EL (cell line): ENCODE measurements at regions not wholly inside any gene's neighbourhood (a gene's known extent, or its start where the extent isn't known, plus 50 kb on each side); places are given as distances from the start of the nearest gene placed in this dataset.
A peak's percentile ranks its signal among the peaks of the same experiment; 100 is the strongest.
"Not testable (repeated sequence)": the region's sequence is repeated elsewhere in the genome, so short reads cannot be mapped to it uniquely, and the experiment has no call there.

Source experiments
- DNase-seq: peaks from one replicate; pipeline ENCODE4 v3.0.0-alpha.2; 2016

DNA sequence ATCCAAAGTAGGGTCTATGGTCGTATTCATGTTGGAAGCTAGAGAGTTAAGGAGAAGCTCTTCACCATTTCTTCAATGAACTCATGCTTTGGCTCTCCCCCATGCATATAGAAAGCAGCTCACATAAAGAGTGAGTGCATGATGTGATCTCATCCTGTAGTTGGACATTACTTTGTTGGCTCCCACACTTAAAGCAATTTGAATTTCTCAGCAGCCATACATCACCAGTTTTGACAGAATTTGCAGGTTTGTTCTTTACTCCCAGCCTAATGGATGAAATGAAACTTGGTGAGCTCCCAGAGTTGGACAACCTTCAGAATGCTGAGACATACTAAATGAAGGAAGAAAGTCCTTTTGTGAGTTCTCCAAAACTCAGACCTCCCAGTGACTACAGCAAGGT lies 613.5 kb downstream of the IQCM start:
- DNase-seq, result no peak

DNA sequence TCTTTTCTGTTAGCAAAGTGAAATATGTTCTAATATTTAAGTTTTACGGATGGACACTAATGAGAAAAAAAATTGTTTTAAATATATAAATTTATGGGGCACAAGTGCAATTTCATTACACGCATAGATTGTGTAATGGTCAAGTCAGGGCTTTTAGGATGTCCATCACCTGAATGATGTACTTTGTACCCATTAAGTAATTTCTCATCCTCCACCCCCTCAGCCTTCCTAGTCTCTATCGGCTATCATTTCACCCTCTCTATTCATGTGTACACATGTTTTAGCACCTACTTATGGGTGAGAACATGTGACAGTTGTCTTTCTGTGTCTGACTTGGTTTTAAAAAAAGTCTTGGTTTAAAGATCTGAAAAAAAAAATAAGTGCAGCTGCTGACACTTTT lies 616.0 kb downstream of the IQCM start:
- DNase-seq, result no peak

DNA sequence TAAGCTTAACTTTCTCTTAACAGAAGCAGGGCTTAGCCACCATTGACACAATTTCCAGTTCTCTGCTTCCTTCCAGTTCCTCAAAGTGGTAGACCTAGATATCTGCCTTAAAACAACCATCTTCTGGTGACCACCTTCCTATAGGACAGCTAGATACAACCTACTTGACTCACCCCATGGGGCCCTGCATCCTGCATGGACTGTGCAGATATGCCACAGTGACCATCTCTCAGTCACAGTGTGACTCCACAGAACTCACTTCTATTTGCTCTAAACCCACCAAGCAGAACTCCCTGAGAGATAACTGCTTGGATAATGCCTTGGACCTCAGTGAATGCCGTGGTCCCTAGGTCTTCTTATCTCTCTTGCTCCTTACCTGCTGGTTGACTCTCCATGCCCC lies 621.6 kb downstream of the IQCM start:
- DNase-seq, result no peak

DNA sequence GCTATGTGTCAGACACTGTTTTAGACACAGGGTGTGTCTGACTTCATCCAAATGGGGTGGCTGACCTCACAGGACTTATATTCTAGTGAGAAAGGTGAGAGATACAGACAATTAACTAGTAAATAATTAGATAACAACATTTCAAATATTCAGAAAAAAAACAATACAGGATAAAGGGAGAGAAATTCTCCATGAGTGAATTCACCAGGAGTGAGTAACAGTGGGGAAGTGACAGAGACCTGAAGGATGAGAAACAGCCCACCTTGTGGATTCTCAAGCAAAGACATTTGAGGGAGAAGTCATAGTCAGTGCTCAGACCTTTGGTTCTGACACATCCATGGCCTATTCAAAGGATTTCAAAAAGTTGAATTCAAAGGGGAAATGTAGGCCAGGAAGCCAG lies 627.9 kb downstream of the IQCM start:
- no peak for DNase-seq

DNA sequence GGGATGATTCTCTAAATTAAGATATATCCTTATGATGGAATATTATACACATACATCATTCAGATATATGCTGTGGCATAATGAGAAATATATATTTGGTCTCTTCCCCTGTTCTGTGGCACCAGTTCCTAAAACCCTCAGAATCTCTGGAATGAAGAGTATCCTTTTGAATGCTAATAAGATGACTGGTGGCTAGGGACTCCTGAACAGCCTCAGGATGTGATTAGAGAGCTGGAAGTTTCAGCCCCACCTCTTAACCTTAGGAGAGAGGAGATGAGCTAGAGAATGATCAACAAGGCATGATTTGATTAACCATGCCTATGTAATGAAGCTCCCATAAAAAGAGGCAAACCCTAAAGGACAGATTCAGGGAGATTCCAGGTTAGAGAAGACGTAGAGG lies 632.0 kb downstream of the IQCM start:
- no peak for DNase-seq

DNA sequence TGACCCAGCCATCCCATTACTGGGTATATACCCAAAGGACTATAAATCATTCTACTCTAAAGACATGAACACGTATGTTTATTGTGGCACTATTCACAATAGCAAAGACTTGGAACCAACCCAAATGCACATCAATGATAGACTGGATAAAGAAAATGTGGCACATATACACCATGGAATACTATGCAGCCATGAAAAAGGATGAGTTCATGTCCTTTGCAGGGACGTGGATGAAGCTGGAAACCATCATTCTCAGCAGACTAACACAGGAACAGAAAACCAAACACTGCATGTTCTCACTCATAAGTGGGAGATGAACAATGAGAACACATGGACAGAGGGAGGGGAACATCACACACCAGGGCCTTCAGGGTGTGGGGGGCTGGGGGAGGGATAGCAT lies 634.2 kb downstream of the IQCM start:
- not testable (repeated sequence) for DNase-seq

DNA sequence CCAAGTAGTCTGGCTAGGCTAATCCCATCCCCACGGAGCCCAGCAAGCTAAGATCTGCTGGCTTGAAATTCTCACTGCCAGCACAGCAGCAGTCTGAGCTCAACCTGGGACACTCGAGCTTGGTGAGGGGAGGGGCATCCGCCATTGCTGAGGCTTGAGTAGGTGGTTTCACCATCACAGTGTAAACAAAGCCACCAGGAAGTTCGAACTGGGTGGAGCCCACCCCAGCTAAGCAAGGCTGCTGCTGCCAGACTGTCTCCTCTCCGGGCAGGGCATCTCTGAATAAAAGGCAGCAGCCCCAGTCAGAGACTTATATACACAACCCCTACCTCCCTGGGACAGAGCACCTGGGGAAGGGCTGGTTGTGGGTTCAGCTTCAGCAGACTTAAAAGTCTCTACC lies 639.6 kb downstream of the IQCM start:
- DNase-seq, result no peak

DNA sequence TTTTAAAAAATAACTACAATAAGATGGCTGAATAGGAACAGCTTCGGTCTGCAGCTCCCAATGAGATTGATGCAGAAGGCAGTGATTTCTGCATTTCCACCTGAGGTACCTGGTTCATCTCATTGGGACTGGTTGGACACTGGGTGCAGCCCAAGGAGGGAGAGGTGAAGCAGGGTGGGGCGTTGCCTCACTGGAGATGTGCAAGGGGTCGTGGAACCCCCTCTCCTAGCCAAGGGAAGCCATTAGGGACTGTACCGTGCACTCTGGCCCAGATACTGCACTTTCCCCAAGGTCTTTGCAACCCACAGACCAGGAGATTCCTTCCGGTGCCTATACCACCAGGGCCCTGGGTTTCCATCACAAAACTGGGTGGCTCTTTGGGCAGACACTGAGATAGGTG lies 640.1 kb downstream of the IQCM start:
- no peak for DNase-seq

DNA sequence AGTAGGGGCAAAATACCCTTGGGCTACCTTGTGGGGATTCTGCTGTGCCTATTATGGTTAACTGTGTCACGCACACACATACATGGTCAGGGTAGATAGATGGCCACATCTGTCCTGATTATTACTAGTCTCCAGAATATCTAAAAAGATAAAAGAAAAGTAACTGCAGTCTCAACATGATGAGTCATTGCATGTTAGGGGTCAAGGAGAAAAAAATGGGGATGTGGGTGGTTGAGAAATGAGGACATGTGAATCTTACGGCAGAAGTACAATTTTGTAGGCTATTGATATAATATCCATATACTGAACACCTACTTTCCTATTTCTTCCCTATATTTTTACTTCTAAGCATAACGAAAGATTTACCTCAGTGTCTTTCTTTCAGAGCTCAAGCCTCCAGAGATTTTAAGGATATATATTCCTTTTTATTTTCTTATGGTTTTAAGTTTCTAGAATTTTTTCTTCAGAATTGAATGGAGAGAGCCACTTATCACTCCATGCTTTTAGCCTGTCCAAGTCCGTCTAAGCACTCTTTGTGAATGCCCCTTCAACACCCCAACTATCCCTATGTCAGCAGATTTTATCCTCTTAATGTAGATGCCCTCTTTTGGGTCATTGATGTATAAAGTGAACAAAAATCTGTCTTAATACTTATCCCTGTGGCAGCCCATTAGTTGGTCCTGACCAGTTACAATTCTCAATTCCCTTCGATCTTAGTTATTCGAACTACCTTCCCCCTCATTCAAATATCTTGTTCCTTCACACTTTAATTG lies 642.2 kb downstream of the IQCM start:
- DNase-seq, result no peak

DNA sequence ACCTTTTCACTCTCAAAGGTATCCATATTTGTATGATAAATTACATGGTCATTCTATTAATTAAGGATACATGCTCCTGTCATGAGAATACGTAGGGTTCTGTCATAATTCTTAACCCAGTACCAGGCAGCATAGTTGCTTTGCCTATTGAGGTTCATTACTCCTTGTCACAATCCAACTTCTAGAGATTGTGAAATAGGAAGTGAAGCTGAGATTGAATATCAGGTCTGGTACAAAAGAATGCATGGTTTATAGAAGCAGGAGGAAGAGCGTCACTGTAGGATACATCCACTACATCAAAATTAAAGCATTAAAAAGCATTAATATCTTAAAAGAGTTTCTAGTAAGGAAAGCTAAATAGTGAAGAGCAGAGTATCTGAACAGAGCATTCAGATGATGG lies 647.0 kb downstream of the IQCM start:
- no peak for DNase-seq

DNA sequence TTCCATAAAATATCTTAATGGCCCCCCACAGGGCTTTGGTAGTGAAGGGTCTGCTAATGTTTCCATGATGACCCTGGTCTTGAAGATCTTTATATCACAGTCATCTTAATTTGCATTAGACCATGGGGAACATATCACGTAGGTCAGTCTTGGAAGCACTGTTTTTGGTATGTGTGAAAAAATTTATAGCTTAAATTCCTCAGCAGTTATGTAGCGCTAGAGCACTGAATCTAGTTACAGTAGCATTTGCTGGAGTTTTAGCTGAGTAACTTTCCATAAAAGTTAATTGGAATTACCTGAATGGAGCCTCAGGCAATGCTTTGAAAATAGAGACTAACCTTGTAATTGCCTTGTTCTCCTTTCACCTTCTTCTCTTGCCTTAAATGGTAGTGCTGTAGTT lies 648.8 kb downstream of the IQCM start:
- DNase-seq, result peak; percentile 50

DNA sequence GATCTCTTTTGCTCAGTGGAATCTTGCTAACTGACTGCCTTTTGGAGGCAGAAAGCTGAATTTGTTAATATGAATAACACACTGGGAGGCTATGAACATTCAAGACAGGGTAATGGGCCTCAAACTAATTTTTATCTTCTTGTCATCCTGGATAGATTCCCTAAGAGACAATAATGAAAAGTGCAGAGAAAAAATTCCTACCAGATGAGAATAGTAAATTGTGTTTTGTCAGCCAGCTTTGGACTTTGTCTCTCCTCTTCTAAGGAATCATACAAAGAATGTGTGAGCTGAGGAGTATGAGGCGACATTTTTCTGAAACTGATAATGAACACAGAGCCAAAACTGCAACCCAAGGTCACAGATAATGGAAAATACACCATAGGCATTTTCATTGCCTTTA lies 649.3 kb downstream of the IQCM start:
- DNase-seq, result no peak

DNA sequence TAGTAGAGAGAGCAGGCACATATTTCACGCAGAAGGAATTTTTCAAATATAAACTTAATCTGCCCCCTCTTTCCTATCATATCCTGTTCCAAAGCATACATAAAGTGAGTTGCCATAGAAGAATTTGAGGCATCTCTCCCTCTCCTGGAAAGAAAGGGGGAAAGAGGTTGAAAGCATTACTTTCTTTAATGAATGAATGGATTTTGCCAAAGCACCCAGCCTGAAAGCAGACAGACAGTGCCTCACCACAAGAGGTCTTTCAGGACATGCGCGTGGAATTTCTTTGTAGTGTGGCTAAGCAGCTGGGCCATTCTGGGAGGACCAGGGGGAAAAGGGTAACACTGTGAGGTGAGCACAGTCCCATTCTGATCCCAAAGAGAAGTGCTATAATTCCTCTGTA lies 651.4 kb downstream of the IQCM start:
- peak; percentile 84 for DNase-seq

DNA sequence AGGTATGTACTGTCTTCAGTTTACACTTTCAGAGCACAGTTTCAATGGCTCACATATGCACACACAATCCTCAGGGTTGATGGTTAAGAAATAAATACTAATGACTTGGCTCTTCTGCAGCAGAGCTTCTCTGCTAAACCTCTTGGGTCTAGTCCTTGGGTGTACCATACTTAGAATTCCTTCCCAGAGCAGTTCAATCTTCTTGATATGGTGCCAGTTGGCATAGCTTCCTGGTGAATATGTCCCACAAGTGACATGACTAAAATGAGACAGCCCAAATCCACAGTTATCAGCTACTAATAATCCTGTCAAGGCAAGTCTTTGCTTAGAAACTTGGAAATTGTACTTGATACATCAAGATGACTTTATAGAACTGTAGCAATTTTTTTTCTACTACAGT lies 654.4 kb downstream of the IQCM start:
- DNase-seq, result peak; percentile 80

DNA sequence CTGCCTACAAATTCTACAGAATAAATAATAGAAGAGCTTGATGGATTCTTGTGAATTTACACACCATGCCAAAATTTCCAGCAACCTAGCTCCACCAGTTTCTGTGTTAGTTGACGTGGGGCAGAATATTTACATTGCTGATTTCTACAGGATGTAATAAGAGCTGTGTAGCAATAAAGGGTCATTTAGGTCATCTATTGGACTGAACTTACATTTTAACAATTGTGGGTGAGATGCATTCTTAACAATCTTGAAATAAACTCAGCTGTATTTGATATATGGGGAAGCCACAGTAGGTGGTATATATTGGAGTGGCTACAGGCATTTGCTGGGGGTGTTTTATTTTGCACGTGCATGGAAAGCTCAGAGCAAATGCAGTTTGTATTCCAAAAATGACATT lies 655.3 kb downstream of the IQCM start:
- no peak for DNase-seq

DNA sequence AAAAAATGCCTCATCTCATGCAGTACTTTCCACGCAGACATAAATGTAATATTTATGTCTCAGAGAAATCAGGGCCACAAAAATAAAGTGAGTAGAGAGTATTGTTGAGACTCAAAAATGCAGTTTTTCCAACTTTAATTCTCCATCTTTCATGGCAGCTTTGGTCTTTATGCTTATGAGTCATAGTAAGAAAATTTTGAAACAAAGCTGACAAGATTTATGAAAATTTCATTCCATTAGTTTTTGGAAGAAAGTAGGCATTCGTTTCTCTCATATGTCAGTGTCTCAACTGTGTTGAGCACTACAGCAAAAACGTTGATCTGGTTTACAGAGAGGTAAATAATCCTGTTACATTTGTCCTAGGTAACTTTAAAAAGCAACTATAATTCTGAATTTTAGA lies 656.8 kb downstream of the IQCM start:
- no peak for DNase-seq

DNA sequence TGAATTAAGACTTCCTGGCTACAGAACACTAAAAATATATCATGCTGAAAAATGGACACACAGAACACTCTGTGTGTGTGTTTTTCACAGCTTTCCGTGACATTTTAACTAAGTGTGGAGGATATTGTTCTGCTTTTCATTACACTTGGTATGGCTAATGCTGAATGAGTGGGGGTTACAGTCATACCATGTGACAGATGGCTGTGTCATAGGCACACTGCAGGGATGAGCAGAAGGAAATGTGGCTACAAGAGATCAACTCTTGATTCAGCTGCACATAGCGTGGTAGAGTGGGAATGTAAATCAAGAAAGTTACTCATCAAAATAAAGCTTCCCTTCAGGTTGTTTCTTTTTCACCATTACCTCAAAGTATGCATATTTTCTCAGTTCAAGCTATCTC lies 669.8 kb downstream of the IQCM start:
- peak; percentile 56 for DNase-seq

DNA sequence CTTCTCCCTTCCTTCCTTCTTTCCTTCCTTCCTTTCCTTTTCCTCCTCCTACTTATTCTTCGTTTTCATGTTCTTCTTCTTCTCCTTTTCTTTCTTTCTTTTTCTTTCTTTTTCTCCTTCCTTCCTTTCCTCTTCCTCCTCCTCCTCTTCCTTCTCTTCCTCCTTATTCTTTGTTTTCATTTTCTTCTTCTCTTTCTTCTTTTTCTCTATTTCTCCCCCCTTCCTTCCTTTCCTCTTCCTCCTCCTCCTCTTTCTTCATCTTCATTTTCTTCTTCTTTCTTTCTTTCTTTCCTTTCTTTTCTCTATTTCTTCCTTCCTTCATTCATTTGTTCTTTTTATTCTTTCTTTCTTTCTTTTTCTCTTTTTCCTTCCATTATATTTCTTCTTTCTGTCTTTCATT lies 671.6 kb downstream of the IQCM start:
- no peak for DNase-seq

DNA sequence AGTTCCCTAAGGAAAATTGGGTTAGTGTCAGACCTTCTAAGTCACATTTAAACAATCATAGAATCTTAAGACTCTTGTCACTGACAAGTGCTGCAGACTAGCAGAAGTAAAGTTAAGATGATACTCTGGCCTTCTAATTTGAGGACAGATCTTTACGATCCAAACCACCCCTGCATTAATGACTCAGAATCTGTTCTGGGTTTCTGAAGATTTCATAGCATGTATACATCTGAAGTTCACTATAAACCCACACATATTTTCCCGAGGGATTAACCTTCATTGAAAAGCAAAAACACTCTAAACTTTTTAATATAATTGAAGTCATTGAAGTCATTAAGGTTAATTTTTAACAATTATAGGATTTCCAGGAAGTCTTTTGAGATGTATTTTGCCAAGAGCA lies 674.3 kb downstream of the IQCM start:
- DNase-seq, result no peak

DNA sequence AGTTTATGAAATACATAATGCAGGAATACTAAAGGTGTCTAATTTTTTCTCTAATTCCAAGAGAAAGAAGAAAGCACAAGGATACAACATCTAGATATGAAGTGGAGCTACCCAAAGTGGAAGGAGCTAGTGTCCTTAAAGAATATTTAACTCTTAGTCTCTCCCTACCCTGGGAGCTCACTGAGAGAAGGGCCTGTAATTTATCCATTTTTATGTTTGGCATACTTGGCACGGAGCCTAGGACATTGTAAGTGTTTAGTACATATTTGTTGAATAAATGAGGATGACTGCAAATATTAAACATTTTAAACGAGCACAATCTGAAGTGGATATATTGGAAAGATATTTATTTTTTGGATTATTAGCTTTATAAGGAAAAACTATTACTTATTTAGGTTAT lies 674.8 kb downstream of the IQCM start:
- DNase-seq, result peak; percentile 4

DNA sequence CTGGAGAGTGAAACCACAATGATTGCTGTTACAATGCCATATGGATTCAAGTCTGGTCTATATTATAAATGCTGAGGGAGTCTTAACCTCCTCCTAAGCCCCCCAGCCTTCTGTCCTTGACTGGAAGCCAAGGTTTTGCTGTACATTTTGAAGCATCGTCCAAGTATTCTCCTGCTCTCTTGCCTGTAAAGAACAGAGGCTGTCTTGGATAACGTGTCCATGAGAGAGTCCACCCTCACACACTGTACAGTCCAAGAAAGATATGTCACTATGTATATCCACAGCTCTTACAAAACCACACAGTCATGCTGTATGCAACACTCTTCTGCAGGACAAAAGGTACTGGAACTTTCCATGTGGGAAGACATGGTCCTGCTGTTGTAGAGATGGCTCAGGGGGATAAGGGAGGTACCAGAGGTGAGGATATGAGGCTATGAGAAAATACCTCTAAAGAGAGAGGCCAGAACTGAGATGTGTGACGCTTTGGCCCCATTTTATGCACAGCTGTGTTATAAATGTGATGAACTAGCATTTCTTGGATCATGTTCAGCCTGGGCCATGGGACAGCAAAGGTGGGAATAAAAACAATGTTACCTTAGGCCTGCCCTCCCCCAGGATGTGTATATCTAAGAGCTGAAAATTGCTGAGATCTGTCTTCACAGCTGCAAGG lies 678.6 kb downstream of the IQCM start:
- DNase-seq, result no peak

DNA sequence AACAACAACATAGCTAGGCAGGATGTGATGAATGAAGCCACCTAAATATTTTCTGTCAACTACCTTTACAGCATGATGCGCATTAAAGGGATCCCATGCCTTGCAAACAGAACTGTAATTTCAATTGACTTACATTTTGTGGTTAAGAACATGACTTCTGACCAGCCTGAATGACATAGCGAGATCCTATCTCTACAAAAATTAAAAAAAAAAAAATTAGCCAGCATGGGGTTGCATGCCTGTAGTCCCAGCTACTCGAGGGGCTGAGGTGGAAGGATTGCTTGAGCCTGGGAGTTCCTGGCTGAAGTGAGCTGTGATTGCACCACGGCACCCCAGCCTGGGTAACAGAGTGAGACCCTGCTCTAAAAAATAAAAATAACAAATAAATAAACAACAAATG lies 680.6 kb downstream of the IQCM start:
- no peak for DNase-seq

DNA sequence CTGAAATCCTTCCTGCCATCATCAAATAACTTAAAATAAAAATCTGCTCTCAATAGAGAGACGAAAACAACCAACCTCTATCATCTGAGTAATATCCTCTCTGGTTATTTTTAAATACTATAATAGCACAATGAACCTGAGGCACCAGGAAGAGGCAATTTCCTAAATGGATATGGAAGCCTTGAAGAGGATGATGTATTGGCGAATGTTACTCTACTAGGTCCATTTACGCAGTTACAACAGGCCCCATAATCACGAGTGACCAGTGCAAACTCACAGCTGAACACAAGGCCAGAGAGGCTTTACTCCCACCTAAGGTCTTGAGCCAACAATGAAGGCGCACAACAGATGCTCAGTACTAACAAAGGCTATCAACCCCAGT lies 678.8 kb upstream of the NR3C2 start:
- DNase-seq, result no peak

DNA sequence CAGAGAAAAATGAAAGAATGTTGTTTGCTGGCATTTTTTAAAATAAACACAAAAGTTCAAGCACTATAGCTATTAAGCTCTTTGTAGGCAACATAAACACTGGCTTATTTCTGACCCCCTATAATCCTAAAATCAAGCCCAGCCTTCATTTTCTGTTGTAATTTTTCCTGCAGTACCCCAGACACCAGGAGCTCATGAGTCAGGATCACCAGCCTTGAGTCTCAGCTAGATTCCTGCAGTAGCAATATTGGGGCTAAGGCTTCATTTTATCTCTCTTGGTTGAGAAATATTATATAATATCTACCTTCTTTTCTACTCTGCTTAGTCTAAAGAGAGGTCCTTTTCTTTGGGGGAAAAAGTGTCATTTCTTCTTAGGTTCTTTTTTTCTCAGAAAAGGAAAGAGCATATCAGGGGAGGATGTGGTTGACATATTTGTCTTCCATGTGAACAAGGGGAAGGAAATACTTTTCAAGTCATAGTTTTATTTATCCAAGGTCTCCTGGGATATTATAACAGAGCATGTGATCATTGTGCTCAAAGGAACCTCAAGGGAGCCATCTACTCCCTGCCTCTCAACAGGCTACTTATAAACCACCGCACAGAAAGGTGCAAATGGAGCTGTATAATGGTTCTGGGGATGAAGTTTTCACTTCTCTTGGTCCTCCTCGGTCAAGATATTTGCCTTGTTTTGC lies 678.3 kb upstream of the NR3C2 start:
- peak; percentile 8 for DNase-seq
